ENCODE measurements at regions not wholly inside any gene's neighbourhood (a gene's known extent, or its start where the extent isn't known, plus 50 kb on each side); places are given as distances from the start of the nearest gene placed in this dataset.

DNA sequence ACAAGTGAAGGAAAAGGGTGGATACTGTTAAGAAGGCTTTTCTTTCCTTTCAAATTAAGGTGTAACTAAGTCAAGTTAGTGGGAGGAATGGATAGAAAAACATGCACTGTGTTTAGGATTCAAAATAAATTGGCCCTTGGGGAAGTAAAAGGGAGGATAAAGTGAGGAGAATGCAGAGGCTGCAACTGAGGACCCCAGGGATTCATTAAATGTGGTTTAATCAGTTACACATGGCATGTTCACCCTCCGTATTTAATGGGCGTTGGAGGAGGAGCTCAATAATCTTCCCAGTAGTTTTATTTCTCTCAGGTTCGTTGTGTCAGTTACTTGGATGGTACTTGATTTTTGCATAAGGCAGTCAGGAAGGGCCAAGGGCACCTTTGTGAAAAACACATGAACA, 966.3 kb downstream of the JRKL start:
- intact Hi-C loops (cut with micrococcal nuclease) (no loop called here), dilution Hi-C loops (cut with MboI; ENCODE audit: extremely low pct_ligation_motif_present, low sequenced_read_pairs) (no loop called here)
- ChIA-PET CTCF (no interaction called here), POLR2A (no interaction called here)
- DNase-seq (ENCODE audit: low read depth, low spot score) (no peak), FAIRE-seq (no peak)
- Histone ChIP-seq H3K27ac (ENCODE audit: insufficient read depth, low read depth, low read length) (no peak overlapping the region), H4K20me1 (replicated peaks; ENCODE audit: control insufficient read depth, extremely low read depth, insufficient read depth, low read length) (no peaks in the 10 kb centered on the region), H3K36me3 (ENCODE audit: control insufficient read depth in 2 of 2, extremely low read depth in 1 of 2, insufficient read depth in 2 of 2, low read length in 2 of 2) (no peaks in the 10 kb centered on the region), H3K27me3 (ENCODE audit: control insufficient read depth in 2 of 2, insufficient read depth in 2 of 2, low read length in 2 of 2) (no peaks in the 10 kb centered on the region), H3K9me1 (replicated peaks; ENCODE audit: control insufficient read depth, extremely low read depth, insufficient read depth, low read length) (no peaks in the 10 kb centered on the region), H3K4me1 (ENCODE audit: control insufficient read depth, extremely low read depth, insufficient read depth, low read length) (no peaks in the 10 kb centered on the region), H3K79me2 (ENCODE audit: control insufficient read depth, insufficient read depth, low read length) (no peaks in the 10 kb centered on the region), H3K9me3 (replicated peaks; ENCODE audit: control insufficient read depth, insufficient read depth, low read length) (no peaks in the 10 kb centered on the region), H2AFZ (ENCODE audit: low read depth, low read length) (no peak overlapping the region), H3K4me2 (ENCODE audit: insufficient read depth, low read length) (no peak overlapping the region), H3K4me3 (replicated peaks in 1 of 3; ENCODE audit: insufficient read depth in 1 of 3, low read depth in 1 of 3, low read length in 3 of 3) (no peak overlapping the region), H3K9ac (replicated peaks; ENCODE audit: extremely low read depth, insufficient read depth, low read length) (no peak overlapping the region)
- BruUV-seq (replicated peaks) = no TSS peak
- TF ChIP-seq MYC (IDR thresholded peaks at IDR 0.05; ENCODE audit: low read depth, low read length) (no peak), GATA2 (IDR thresholded peaks at IDR 0.05; ENCODE audit: insufficient read depth, insufficient read length, low read depth, low read length) (no peak), EZH2 (IDR thresholded peaks at IDR 0.05; ENCODE audit: borderline replicate concordance, low read depth, low read length, severe bottlenecking) (no peak), POLR2A (IDR thresholded peaks at IDR 0.05; ENCODE audit: low read depth, low read length) (no peak), POLR2AphosphoS5 (IDR thresholded peaks at IDR 0.05; ENCODE audit: insufficient read depth, low read depth, low read length) (no peak), FOS (IDR thresholded peaks at IDR 0.05; ENCODE audit: borderline replicate concordance, insufficient read depth, low read length) (no peak), JUN (IDR thresholded peaks at IDR 0.05; ENCODE audit: borderline replicate concordance, insufficient read depth, insufficient read length, low read depth) (no peak)
- TF ChIP-seq, protein P1, sequence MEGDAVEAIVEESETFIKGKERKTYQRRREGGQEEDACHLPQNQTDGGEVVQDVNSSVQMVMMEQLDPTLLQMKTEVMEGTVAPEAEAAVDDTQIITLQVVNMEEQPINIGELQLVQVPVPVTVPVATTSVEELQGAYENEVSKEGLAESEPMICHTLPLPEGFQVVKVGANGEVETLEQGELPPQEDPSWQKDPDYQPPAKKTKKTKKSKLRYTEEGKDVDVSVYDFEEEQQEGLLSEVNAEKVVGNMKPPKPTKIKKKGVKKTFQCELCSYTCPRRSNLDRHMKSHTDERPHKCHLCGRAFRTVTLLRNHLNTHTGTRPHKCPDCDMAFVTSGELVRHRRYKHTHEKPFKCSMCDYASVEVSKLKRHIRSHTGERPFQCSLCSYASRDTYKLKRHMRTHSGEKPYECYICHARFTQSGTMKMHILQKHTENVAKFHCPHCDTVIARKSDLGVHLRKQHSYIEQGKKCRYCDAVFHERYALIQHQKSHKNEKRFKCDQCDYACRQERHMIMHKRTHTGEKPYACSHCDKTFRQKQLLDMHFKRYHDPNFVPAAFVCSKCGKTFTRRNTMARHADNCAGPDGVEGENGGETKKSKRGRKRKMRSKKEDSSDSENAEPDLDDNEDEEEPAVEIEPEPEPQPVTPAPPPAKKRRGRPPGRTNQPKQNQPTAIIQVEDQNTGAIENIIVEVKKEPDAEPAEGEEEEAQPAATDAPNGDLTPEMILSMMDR (IDR thresholded peaks at IDR 0.05; ENCODE audit: extremely low read depth in 1 of 2, insufficient read depth in 1 of 2, low read depth in 1 of 2, low read length in 2 of 2) = no peak
- TF ChIP-seq, protein P2, sequence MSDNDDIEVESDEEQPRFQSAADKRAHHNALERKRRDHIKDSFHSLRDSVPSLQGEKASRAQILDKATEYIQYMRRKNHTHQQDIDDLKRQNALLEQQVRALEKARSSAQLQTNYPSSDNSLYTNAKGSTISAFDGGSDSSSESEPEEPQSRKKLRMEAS (IDR thresholded peaks at IDR 0.05; ENCODE audit: insufficient read depth, insufficient read length) = no peak

All from endothelial cell of umbilical vein (primary cell).